Activated CD8-positive, alpha-beta memory T cell treated with anti-CD3 and anti-CD28 coated beads, Interleukin-2, amount 50 U/mL, for 1 hour (primary cell): ENCODE measurements at regions not wholly inside any gene's neighbourhood (a gene's known extent, or its start where the extent isn't known, plus 50 kb on each side); places are given as distances from the start of the nearest gene placed in this dataset.

Source experiments
- DNase-seq: peaks from one replicate; pipeline ENCODE4 v3.0.0-alpha.2; 2020; ENCODE audit errors: extremely low read depth

GRCh38 chr12:69096669-69097335, 142.6 kb upstream of the CPSF6 start:
- DNase-seq = no peak

- no peak for DNase-seq
Measured at GRCh38 chr12:69097619-69098368, 141.6 kb upstream of the CPSF6 start.

DNA sequence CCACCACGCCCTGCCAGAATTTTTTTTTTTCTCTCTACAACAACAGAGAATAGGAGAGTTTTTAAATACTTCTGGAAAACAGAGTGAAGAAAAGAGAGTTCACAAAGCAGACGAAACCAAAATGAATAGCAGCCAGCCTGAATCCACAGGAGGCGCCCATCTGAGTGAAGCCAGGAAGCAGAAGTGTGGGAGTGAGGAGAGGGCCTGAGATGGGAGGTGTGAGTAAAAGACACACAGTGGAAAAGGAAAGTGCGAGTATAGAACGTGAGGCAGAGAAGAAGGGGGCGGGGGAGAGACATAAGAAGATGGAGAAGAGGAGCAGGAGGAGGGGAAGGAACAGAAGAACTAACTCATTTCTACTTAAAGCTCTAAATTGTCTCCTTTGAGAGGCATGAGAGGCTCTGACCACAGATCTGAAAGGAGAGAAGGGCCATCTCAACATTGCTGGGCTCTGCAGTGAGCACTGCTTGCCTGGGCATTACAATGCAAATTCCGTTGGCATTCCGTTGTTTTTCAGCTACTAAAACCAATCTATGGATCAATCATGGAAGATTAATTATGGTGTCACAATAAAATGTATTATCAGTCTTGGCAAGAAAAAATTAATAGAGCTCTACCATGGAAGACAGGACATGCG, 140.1 kb upstream of the CPSF6 start:
- DNase-seq = no peak

- DNase-seq = no peak
Measured at GRCh38 chr12:69101505-69101904, 137.9 kb upstream of the CPSF6 start.

GRCh38 chr12:69102856-69103255, 136.5 kb upstream of the CPSF6 start:
- no peak for DNase-seq

GRCh38 chr12:69105101-69105962, 134.0 kb upstream of the CPSF6 start:
- DNase-seq = no peak

DNA sequence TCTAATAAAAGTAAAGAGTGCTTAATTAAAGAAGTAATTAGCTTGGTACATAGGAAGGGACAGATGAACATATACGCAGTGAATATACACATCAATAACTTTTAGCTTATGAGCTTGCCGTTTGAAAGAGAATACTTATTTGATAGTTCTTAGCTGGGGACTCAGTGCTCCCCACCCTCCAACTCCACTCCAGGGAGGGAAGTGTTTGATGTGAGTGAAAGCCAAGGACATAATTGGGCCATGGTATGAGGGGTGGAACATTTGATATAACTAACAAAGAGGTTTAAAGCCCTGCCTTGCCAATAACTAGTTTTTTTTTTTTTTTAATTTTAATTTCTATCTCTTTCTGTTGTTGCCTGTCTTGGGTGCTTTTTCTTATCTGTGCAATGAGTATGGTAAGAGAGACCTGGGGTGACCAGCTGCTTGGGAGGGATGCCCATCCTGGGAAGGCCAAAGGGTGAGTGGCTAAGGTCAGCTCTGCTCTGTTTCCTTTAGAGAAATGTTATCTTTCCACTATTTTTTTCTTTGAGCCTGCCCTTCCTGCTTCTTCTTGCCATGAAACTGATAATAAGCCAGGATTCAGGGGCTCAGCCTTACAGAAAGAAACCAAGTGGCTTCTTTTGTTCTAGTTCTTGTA, 132.8 kb upstream of the CPSF6 start:
- DNase-seq = no peak

- no peak for DNase-seq
Measured at GRCh38 chr12:69107541-69107940, 131.8 kb upstream of the CPSF6 start.

DNA sequence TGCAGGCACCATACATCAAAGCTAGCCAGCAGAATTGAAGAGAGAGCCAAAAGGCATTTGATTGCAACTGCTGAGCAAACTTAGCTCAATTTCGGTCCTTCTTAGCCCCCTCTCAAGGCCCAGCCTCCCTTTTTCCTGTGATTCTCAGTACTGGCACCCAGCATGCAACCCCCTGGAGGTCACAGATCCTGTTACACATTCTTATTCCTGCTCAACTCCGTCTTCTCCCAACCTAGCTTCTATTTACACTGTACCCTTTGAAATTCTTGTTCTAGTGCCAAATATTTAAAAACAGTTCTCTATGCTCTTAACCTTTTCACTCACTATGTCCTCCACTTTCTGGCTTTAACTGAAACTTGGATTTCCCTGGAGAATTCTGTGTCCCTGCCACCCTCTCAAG, 131.3 kb upstream of the CPSF6 start:
- no peak for DNase-seq

- DNase-seq = no peak
Measured at GRCh38 chr12:69112616-69113015, 126.8 kb upstream of the CPSF6 start.

GRCh38 chr12:69115099-69115498, 124.3 kb upstream of the CPSF6 start:
- no peak for DNase-seq

- DNase-seq = no peak
Measured at GRCh38 chr12:69115951-69116350, 123.4 kb upstream of the CPSF6 start.

DNA sequence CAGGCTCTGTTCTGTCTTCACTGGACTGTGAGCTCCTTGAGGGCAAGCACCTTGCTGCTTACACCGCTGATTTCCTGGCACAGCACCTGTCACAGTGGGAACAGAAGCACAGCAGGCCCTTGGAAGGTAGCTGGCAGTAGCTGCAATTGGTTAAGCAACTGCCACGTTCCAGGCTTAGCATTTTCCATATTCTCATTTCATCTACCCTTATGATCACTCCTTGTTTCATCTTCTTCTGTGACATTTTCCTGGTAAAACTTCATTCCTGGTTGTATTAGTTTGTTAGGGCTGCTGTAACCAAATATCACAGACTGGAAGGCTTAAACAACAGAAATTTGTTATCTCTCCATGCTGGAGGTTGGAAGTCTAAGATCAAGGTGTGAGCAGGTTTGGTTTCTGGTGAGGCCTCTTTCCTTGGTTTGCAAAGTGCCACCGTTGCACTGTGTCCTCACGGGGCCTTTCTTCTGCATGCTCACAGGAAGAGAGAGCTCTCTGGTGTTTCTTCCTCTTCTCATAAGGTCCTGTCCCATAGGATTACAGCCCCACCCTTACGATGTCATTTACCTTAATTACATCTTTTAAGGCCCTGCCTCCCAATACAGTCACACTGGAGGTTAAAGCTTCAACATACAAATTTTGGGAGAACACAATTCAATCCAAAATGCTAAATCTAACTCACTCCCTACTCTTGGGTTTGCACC, 121.7 kb upstream of the CPSF6 start:
- no peak for DNase-seq

DNA sequence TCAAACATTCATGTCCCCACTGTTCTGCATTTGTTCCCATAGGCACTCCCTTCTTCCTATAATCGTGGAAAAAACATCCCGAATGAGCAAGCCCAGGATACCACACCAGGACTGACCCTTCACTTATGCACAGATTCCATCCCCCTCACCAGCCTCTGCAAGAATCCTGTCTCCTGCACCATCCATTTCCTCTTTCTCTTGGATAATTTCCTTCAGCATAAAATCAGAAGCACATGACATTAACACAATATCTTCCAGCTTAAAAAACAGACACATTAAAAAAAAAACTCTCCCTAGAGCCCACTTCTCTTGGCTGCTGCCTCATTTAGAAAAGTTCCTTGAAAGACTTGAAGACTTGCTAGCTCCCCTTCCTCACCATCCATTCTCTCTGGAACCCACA, 120.9 kb upstream of the CPSF6 start:
- DNase-seq = no peak

- no peak for DNase-seq
Measured at GRCh38 chr12:69119770-69120169, 119.6 kb upstream of the CPSF6 start.

DNA sequence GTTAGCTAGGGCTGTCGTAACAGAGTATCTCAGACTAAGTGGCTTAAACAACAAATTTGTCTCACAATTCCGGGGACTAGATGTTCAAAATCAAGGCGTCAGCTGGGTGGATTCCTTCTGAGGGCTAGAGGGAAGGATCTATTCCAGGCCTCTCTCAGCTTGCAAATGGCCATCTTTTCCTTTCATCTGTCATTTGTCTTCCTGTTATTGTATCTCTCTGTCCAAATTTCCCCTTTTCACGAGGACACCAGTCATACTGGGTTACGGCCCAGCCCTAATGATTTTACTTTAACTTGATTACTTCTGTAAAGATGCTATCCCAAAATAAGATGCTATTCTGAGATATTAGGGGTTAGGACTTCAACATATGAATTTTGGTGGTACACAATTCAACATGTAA, 119.0 kb upstream of the CPSF6 start:
- DNase-seq = no peak

DNA sequence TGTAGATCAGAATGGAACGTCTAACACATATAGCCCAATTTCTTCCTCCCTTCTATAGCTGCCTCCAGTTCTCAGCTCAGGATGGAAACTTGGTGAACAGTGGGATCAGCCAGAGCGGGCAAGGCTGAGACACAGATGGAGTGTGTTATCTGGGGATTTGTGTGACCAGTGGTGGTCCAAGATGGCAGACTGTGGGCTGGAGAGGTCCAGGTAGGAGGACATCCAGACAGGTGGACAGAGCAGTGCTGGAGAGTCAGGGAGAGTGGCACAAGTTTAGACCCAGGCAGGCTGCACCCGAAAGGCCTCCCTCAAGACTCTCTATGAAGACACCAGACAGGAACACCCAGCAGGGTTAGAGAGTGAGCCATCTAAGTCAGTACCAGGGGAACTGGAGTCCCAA, 116.1 kb upstream of the CPSF6 start:
- no peak for DNase-seq

DNA sequence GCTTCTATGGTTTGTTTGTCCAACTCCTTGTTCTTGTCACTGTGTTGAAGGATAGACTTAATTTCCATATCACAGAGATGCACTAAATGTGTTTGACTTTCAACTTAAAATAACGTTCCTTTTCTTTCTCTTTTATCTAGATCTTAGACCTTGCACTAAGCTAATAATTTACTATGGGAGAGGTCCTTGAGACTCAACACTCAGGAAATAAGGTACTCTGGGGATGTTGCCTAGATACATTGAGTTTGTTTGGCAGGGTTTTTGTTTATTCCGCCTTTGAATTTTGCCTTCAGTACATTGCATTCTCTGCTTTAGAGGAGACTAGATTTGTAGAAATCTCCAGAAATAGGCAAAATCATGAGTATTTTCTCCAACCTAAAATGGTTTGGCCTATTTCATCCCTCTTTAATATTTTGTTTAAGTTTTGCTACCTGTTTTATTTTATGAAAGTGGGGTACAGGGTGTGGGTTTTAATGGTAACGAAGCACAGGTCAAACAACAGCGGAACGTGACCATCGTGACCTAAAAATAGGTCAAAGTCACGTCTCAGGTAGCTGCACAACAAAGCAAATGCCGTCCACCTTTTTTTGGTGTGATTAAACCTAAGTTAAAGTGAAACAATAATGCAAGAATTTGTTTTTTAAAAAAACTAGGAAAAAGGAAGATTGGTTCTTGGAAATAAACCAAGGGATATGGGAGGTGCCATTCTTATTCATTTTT, 115.3 kb upstream of the CPSF6 start:
- DNase-seq = no peak

- no peak for DNase-seq
Measured at GRCh38 chr12:69129017-69129416, 110.4 kb upstream of the CPSF6 start.

DNA sequence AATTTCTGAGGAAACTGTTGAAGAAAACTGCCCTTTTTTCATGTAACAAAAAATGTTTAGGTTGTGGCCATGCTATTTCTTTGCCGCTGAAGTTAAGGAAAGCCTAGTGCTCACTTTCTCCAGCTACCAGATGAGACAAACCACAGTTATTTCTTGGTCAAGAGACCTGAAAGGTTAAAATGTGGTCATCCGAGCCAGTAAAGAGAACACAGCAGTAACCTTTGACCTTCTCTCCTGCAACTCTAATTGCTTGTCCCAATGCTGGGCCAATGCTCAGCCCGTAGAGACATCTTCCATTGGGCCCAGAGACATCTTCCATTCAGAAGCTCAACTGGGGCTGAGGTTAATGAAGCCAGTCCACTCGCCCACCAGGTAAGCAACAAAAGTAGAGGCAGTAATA, 109.8 kb upstream of the CPSF6 start:
- no peak for DNase-seq
